Endothelial cell of umbilical vein (primary cell): ENCODE measurements at regions not wholly inside any gene's neighbourhood (a gene's known extent, or its start where the extent isn't known, plus 50 kb on each side); places are given as distances from the start of the nearest gene placed in this dataset.

Source experiments
- BruUV-seq: library from RNA; stranded (reverse); fragments of 400-500 nt; replicated peaks from 2 replicates; lab custom pipeline; 2021; lab: Mats Ljungman, UMichigan
- CTCF ChIA-PET: fragments of 300-600, 350-600 bp; sonication (Branson Sonifier 250); formaldehyde crosslinking; loops from one replicate; lab custom pipeline; 2021; ENCODE audit warnings: antibody characterized with exemption, inconsistent platforms; lab: Charles Lee
- POLR2A ChIA-PET: fragments of 300-600, 350-600 bp; sonication (Branson Sonifier 250); formaldehyde crosslinking; loops from one replicate; lab custom pipeline; 2021; ENCODE audit warnings: antibody characterized with exemption, inconsistent platforms; lab: Charles Lee
- DNase-seq: peaks from one replicate; pipeline ENCODE4 v3.0.0-alpha.2; 2011; ENCODE audit warnings: low read depth, low spot score
- FAIRE-seq: peaks from 2 replicates; lab custom pipeline; 2011; peaks lifted over from hg19 to GRCh38; lab: Jason Lieb, UNC
- H2AFZ ChIP-seq: 2 replicates; pipeline ENCODE4 v1.6.0; 2012; ENCODE audit warnings: low read depth, low read length, control low read depth, inconsistent platforms
- H3K27ac ChIP-seq: 2 replicates; pipeline ENCODE4 v1.5.1; 2011; ENCODE audit warnings: low read depth, mild to moderate bottlenecking, control low read depth, low read length, moderate library complexity; ENCODE audit not compliant: insufficient read depth
- H3K27me3 ChIP-seq, 2 experiments: 2 replicates each; pipeline versions ENCODE4 v1.6.0 to v1.6.1; 2011; ENCODE audit warnings: low read length in 2 of 2, mixed read lengths in 1 of 2; ENCODE audit not compliant: control insufficient read depth in 2 of 2, insufficient read depth in 2 of 2
- H3K36me3 ChIP-seq, 2 experiments: 2 replicates in 1 of 2; 3 replicates in 1 of 2; pipeline ENCODE4 v1.5.1; 2011; ENCODE audit warnings: low read length in 2 of 2, mild to moderate bottlenecking in 1 of 2, moderate library complexity in 1 of 2; ENCODE audit not compliant: control insufficient read depth in 2 of 2, insufficient read depth in 2 of 2; ENCODE audit errors: extremely low read depth in 1 of 2
- H3K4me1 ChIP-seq: 3 replicates; pipeline ENCODE4 v1.5.1; 2011; ENCODE audit warnings: mild to moderate bottlenecking, low read length; ENCODE audit not compliant: control insufficient read depth, insufficient read depth; ENCODE audit errors: extremely low read depth
- H3K4me2 ChIP-seq: 2 replicates; pipeline ENCODE4 v1.6.1; 2011; ENCODE audit warnings: low read length, control low read depth, mixed read lengths; ENCODE audit not compliant: insufficient read depth
- H3K4me3 ChIP-seq, 3 experiments: fragments of 200-600 bp in 1 of 3; sonication (generic), shearing (Covaris generic) in 1 of 3; replicated peaks in 1 of 3; 2 replicates each; pipeline ENCODE4 v1.5.1; 2011 to 2016; ENCODE audit warnings: control low read depth in 3 of 3, low read length in 3 of 3, mild to moderate bottlenecking in 2 of 3, inconsistent platforms in 1 of 3, low read depth in 1 of 3, moderate library complexity in 1 of 3; ENCODE audit not compliant: insufficient read depth in 1 of 3
- H3K79me2 ChIP-seq: 2 replicates; pipeline ENCODE4 v1.6.0; 2012; ENCODE audit warnings: low read length, inconsistent platforms; ENCODE audit not compliant: control insufficient read depth, insufficient read depth
- H3K9ac ChIP-seq: replicated peaks from 2 replicates; pipeline ENCODE3; 2011; ENCODE audit warnings: low read length, control low read depth; ENCODE audit not compliant: insufficient read depth; ENCODE audit errors: extremely low read depth
- H3K9me1 ChIP-seq: replicated peaks from 3 replicates; pipeline ENCODE4 v1.6.0; 2011; ENCODE audit warnings: mild to moderate bottlenecking, low read length; ENCODE audit not compliant: control insufficient read depth, insufficient read depth; ENCODE audit errors: extremely low read depth
- H3K9me3 ChIP-seq: replicated peaks from 2 replicates; pipeline ENCODE4 v1.5.1; 2012; ENCODE audit warnings: low read length, inconsistent platforms; ENCODE audit not compliant: control insufficient read depth, insufficient read depth
- H4K20me1 ChIP-seq: replicated peaks from 2 replicates; pipeline ENCODE3; 2011; ENCODE audit warnings: mild to moderate bottlenecking, low read length; ENCODE audit not compliant: control insufficient read depth, insufficient read depth; ENCODE audit errors: extremely low read depth
- CTCF ChIP-seq, 2 donors: IDR thresholded peaks; 1 replicate in 1 of 2; 2 replicates in 1 of 2; pipeline ENCODE4 v1.5.1; 2011; ENCODE audit warnings: low read length in 2 of 2, mild to moderate bottlenecking in 2 of 2, moderate library complexity in 2 of 2, control low read depth in 1 of 2, inconsistent platforms in 1 of 2, low read depth in 1 of 2; ENCODE audit not compliant: insufficient read depth in 1 of 2; ENCODE audit errors: extremely low read depth in 1 of 2
- EZH2 ChIP-seq: IDR thresholded peaks from 2 replicates; pipeline ENCODE4 v1.6.1; 2012; ENCODE audit warnings: borderline replicate concordance, low read depth, mild to moderate bottlenecking, moderate library complexity, low read length, inconsistent platforms; ENCODE audit not compliant: severe bottlenecking
- FOS ChIP-seq: IDR thresholded peaks from 2 replicates; pipeline ENCODE4 v1.6.1; 2011; ENCODE audit warnings: mild to moderate bottlenecking, low read length, moderate library complexity, borderline replicate concordance; ENCODE audit not compliant: insufficient read depth
- GATA2 ChIP-seq: IDR thresholded peaks from 2 replicates; pipeline ENCODE4 v1.7.0; 2011; ENCODE audit warnings: low read depth, mild to moderate bottlenecking, moderate library complexity, mixed read lengths, low read length; ENCODE audit not compliant: insufficient read length, insufficient read depth
- JUN ChIP-seq: IDR thresholded peaks from 2 replicates; pipeline ENCODE4 v1.6.1; 2011; ENCODE audit warnings: borderline replicate concordance, low read depth; ENCODE audit not compliant: insufficient read length, insufficient read depth
- MAX ChIP-seq: IDR thresholded peaks from 2 replicates; pipeline ENCODE4 v1.6.1; 2011; ENCODE audit not compliant: insufficient read depth, insufficient read length
- MYC ChIP-seq: IDR thresholded peaks from one replicate; pipeline ENCODE4 v1.6.1; 2011; ENCODE audit warnings: mild to moderate bottlenecking, low read depth, low read length
- POLR2A ChIP-seq: IDR thresholded peaks from 2 replicates; pipeline ENCODE4 v1.6.1; 2012; ENCODE audit warnings: low read depth, mild to moderate bottlenecking, control low read depth, low read length
- POLR2AphosphoS5 ChIP-seq: IDR thresholded peaks from 2 replicates; pipeline ENCODE4 v1.6.1; 2012; ENCODE audit warnings: low read depth, mild to moderate bottlenecking, control low read depth, low read length, moderate library complexity; ENCODE audit not compliant: insufficient read depth
- dilution Hi-C: fragments of 300-500 bp; cut with MboI; formaldehyde crosslinking; loops from one replicate; pipeline ENCODE4 v1.15.0; 2019; ENCODE audit warnings: low sequenced_read_pairs; ENCODE audit not compliant: extremely low pct_ligation_motif_present
- intact Hi-C: fragments of 100-400 bp; cut with micrococcal nuclease; formaldehyde crosslinking; loops from one replicate; pipeline ENCODE4 v1.10.0; 2022

- Histone ChIP-seq H3K9me1 (no peaks in the 10 kb centered on the region), H2AFZ (no peak overlapping the region), H3K4me2 (no peak overlapping the region), H4K20me1 (no peaks in the 10 kb centered on the region), H3K9ac (no peak overlapping the region), H3K9me3 (no peaks in the 10 kb centered on the region), H3K36me3 (no peaks in the 10 kb centered on the region), H3K27me3 (no peaks in the 10 kb centered on the region), H3K4me3 (no peak overlapping the region), H3K27ac (no peak overlapping the region), H3K79me2 (no peaks in the 10 kb centered on the region), H3K4me1 (no peaks in the 10 kb centered on the region)
- dilution Hi-C loops, result no loop called here
- ChIA-PET POLR2A (no interaction called here), CTCF (no interaction called here)
- TF ChIP-seq GATA2, result no peak
- TF ChIP-seq POLR2AphosphoS5, result no peak
- TF ChIP-seq JUN, result no peak
- no peak for TF ChIP-seq POLR2A
- TF ChIP-seq EZH2, result no peak
- TF ChIP-seq MAX, result no peak
- no peak for TF ChIP-seq FOS
- TF ChIP-seq MYC, result no peak
- no peak for TF ChIP-seq CTCF (IDR thresholded peaks at IDR 0.05; ENCODE audit: extremely low read depth in 1 of 2, insufficient read depth in 1 of 2, low read depth in 1 of 2, low read length in 2 of 2)
- intact Hi-C loops, result no loop called here
- no TSS peak for BruUV-seq
- DNase-seq (no peak), FAIRE-seq (no peak)
Observed at GRCh38 chr2:143964891-143965290, 555.0 kb downstream of the ZEB2 start.
